Spinal cord (tissue), 9 donors: ENCODE measurements at regions not wholly inside any gene's neighbourhood (a gene's known extent, or its start where the extent isn't known, plus 50 kb on each side); places are given as distances from the start of the nearest gene placed in this dataset.

Experiments
- DNase-seq, 6 donors: peaks; one replicate each; pipeline versions ENCODE4 v3.0.0 to v3.0.0-alpha.2; 2013 to 2015; ENCODE audit warnings: low spot score in 6 of 6, low read depth in 4 of 6
- H3K27ac ChIP-seq: one replicate; pipeline ENCODE4 v1.5.1; 2013; ENCODE audit warnings: low read depth, low read length, control low read depth
- H3K27me3 ChIP-seq: one replicate; pipeline ENCODE4 v1.6.1; 2013; ENCODE audit warnings: low read length; ENCODE audit not compliant: control insufficient read depth, insufficient read depth
- H3K36me3 ChIP-seq: one replicate; pipeline ENCODE4 v1.6.1; 2013; ENCODE audit warnings: low read length; ENCODE audit not compliant: control insufficient read depth, insufficient read depth
- H3K4me1 ChIP-seq: one replicate; pipeline ENCODE4 v1.6.1; 2013; ENCODE audit warnings: low read length; ENCODE audit not compliant: control insufficient read depth, insufficient read depth
- H3K4me3 ChIP-seq: one replicate; pipeline ENCODE4 v1.5.1; 2013; ENCODE audit warnings: low read depth, low read length, control low read depth
- H3K9me3 ChIP-seq: one replicate; pipeline ENCODE4 v1.6.1; 2013; ENCODE audit warnings: low read length; ENCODE audit not compliant: control insufficient read depth, insufficient read depth
- WGBS: methylation state at CpG from one replicate; pipeline ENCODE4 v1.1.5; 2013; ENCODE audit warnings: missing lambda C conversion rate; ENCODE audit not compliant: insufficient coverage; 5-methylcytosine and 5-hydroxymethylcytosine counted together
- donor health status: healthy.

DNA sequence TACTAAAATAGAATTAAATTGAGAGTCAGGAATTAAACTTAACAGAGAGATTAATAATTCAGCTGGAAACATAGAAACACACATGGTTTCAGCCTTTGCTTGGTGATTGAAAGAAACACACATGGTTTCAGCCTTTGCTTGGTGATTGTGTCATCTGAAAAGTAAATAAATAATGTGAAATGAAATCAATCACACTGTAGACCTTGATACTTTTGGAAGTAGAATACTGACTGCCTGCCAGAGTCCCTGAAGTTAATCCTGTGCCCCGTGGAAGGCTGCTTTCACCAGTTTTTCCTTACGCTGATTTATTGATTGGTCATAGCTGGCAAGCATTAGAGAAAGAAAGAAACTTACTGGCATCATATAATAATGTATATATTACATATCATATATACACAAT lies 1252.7 kb upstream of the FAM98A start:
- Histone ChIP-seq H3K36me3 (no peaks in the 10 kb centered on the region), H3K4me1 (no peaks in the 10 kb centered on the region), H3K27me3 (no peaks in the 10 kb centered on the region), H3K9me3 (peaks cover 12% of the 10 kb centered on the region), H3K27ac (no peak overlapping the region), H3K4me3 (no peak overlapping the region)
- WGBS: no CpG with 5 or more reads among the region's 2 CpGs
- no peak for DNase-seq

DNA sequence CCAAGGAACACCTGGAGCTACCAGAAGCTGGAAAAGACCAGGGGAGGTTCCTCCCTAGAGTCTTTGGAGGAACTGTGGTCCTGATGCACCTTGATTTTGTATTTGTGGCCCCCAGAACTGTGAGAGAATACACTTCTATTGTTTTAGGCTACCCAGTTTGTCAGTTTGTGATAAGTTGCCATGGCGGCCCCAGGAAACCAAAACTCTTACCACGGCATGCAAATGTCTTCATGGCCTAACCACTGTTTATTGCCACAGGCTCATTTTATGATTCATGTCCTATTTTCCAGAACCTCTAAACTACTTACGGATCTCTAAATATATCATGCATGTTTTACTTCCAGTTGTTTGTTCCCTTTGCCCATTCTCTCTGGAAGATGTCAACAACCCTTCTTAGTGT lies 1250.7 kb upstream of the FAM98A start:
- Histone ChIP-seq H3K9me3 (peaks cover 4% of the 10 kb centered on the region), H3K36me3 (no peaks in the 10 kb centered on the region), H3K27me3 (no peaks in the 10 kb centered on the region), H3K4me1 (no peaks in the 10 kb centered on the region), H3K4me3 (no peak overlapping the region), H3K27ac (no peak overlapping the region)
- DNase-seq: no peak
- WGBS: 93% methylated on average over 3 of the region's 3 CpGs

DNA sequence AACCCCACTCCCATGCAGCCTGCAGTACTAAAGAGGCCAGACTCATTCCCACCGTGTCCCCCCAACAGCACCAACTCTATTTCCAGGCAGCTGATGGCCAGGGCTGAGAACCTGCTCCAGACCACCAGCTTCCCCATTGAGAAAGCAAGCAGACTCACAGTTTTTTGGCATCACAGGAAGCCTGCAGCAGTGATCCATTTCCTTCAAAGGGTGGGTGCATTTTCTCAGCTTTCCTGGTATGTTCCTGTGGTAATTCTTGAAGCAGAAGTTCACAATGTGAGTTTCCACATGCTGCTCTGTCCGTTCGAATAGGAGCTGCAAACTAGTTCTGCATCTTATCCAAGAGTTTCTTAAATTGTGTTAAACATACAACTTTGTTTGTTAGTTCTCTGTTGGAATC lies 1249.6 kb upstream of the FAM98A start:
- no peak overlapping the region for H3K27ac ChIP-seq
- no peaks in the 10 kb centered on the region for H3K36me3 ChIP-seq
- H3K9me3 ChIP-seq: no peaks in the 10 kb centered on the region
- H3K4me1 ChIP-seq: no peaks in the 10 kb centered on the region
- H3K27me3 ChIP-seq: no peaks in the 10 kb centered on the region
- DNase-seq: no peak
- WGBS: 91% methylated on average over 1 of the region's 3 CpGs
- no peak overlapping the region for H3K4me3 ChIP-seq

- Histone ChIP-seq H3K27me3 (no peaks in the 10 kb centered on the region), H3K9me3 (no peaks in the 10 kb centered on the region), H3K4me1 (no peaks in the 10 kb centered on the region), H3K36me3 (no peaks in the 10 kb centered on the region), H3K4me3 (no peak overlapping the region), H3K27ac (no peak overlapping the region)
- WGBS: 89% methylated on average over 2 of the region's 2 CpGs
- no peak for DNase-seq
These were observed 1249.0 kb upstream of the FAM98A start for GRCh38 chr2:34848132-34848531.

- Histone ChIP-seq H3K4me3 (no peak overlapping the region), H3K36me3 (no peaks in the 10 kb centered on the region), H3K27me3 (no peaks in the 10 kb centered on the region), H3K9me3 (no peaks in the 10 kb centered on the region), H3K4me1 (no peaks in the 10 kb centered on the region), H3K27ac (no peak overlapping the region)
- peak in 2 of 6 donors; percentile 18 to 25 for DNase-seq
These were observed 1245.5 kb upstream of the FAM98A start for GRCh38 chr2:34844629-34845028.

GRCh38 chr2:34838408-34838807 lies 1239.3 kb upstream of the FAM98A start:
- WGBS: no CpG with 5 or more reads among the region's 3 CpGs
- no peaks in the 10 kb centered on the region for H3K4me1 ChIP-seq
- H3K4me3 ChIP-seq: no peak overlapping the region
- no peaks in the 10 kb centered on the region for H3K36me3 ChIP-seq
- no peak overlapping the region for H3K27ac ChIP-seq
- peaks cover 8% of the 10 kb centered on the region for H3K9me3 ChIP-seq
- DNase-seq: no peak
- no peaks in the 10 kb centered on the region for H3K27me3 ChIP-seq

- Histone ChIP-seq H3K4me1 (no peaks in the 10 kb centered on the region), H3K27ac (no peak overlapping the region), H3K4me3 (no peak overlapping the region), H3K9me3 (peaks cover 8% of the 10 kb centered on the region), H3K36me3 (no peaks in the 10 kb centered on the region), H3K27me3 (no peaks in the 10 kb centered on the region)
- WGBS: no CpG with 5 or more reads among the region's 1 CpG
- DNase-seq: no peak
These were observed 1237.3 kb upstream of the FAM98A start for GRCh38 chr2:34836361-34836760.

DNA sequence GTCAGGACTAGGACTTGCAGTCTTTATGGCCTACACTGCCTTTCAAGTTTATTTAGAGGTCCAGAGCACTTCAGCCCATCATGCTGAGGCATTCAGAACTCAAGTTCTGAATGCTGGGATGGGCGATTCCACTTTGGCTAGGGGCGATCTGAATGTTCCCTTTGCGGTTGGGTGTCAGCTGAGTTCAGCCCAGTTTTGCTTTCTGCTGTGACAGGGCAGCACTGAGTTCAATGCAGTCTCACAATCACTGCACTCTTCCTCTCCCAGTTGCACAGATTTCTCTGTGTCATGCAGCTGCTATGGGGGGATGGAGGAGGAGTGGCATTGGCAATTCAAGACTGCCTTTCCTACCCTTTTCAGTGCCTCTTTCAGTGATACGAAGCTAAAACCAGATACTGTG lies 1232.0 kb upstream of the FAM98A start:
- H3K4me3 ChIP-seq: no peak overlapping the region
- no peak overlapping the region for H3K27ac ChIP-seq
- H3K36me3 ChIP-seq: no peaks in the 10 kb centered on the region
- H3K9me3 ChIP-seq: peaks cover 1% of the 10 kb centered on the region
- H3K4me1 ChIP-seq: no peaks in the 10 kb centered on the region
- DNase-seq: peak in 1 of 6 donors; percentile 33
- WGBS: 43% methylated on average over 2 of the region's 4 CpGs
- H3K27me3 ChIP-seq: no peaks in the 10 kb centered on the region

DNA sequence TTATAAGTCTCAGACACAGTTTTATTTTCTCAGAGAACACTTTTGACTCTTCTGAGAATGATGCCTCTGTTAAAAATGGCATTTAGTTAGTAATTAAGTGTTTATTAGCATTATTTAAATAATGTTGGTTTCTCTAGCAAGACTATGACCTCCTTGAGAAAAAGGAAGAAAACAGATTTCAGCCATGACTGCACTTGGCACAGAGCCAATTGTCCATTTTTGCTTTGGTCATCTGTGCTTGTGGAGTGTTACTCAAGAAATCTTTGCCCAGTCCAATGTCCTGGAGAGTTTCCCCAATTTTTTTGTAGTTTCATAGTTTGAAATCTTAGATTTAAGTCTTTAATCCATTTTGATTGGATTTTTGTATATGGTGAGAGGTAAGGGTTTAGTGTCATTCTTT lies 1229.4 kb upstream of the FAM98A start:
- Histone ChIP-seq H3K4me3 (no peak overlapping the region), H3K4me1 (no peaks in the 10 kb centered on the region), H3K27ac (no peak overlapping the region), H3K9me3 (no peaks in the 10 kb centered on the region), H3K27me3 (no peaks in the 10 kb centered on the region), H3K36me3 (no peaks in the 10 kb centered on the region)
- no peak for DNase-seq

- no peak for DNase-seq
- H3K27me3 ChIP-seq: no peaks in the 10 kb centered on the region
- no peak overlapping the region for H3K27ac ChIP-seq
- H3K36me3 ChIP-seq: no peaks in the 10 kb centered on the region
- no peaks in the 10 kb centered on the region for H3K4me1 ChIP-seq
- H3K9me3 ChIP-seq: no peaks in the 10 kb centered on the region
- no peak overlapping the region for H3K4me3 ChIP-seq
- WGBS: no CpG with 5 or more reads among the region's 1 CpG
These were observed 1228.3 kb upstream of the FAM98A start for GRCh38 chr2:34827398-34827797.
